Keratinocyte (primary cell): ENCODE measurements at regions not wholly inside any gene's neighbourhood (a gene's known extent, or its start where the extent isn't known, plus 50 kb on each side); places are given as distances from the start of the nearest gene placed in this dataset.

ENCODE experiments used
- EZH2 ChIP-seq: IDR thresholded peaks from one replicate; pipeline ENCODE4 v1.6.1; 2012; ENCODE audit warnings: inconsistent platforms, mild to moderate bottlenecking, low read length, moderate library complexity
- TF ChIP-seq, protein P1 (sequence below), 3 experiments: IDR thresholded peaks in 1 of 3; conservative IDR thresholded peaks in 1 of 3; optimal IDR thresholded peaks in 1 of 3; 2 replicates in 2 of 3; 3 replicates in 1 of 3; pipeline versions ENCODE3 to v1.5.1; 2011; ENCODE audit warnings: low read length in 3 of 3, mild to moderate bottlenecking in 3 of 3, moderate library complexity in 2 of 3, control low read depth in 1 of 3, inconsistent platforms in 1 of 3; ENCODE audit not compliant: insufficient read depth in 2 of 3; ENCODE audit errors: extremely low read depth in 1 of 3

DNA sequence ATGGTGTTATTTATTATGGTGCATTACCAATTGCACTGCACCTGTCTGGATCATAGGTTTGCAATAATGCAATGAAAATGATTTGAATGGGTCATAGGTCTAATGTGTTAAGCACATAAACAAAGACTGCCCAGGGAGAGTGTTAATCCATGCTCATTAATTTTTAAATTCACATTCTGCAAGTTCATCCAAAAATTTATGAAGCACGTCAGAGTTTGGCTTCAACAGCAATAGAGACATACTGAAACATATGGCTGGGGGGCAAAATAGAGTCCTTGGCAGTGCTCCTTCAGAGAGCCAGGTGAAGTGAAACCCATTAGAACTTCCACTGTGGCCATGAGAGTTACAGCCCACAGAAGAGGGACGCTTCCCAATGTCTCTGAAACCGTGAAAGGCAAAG lies 441.1 kb downstream of the POM121L12 start:
- TF ChIP-seq, protein P1, sequence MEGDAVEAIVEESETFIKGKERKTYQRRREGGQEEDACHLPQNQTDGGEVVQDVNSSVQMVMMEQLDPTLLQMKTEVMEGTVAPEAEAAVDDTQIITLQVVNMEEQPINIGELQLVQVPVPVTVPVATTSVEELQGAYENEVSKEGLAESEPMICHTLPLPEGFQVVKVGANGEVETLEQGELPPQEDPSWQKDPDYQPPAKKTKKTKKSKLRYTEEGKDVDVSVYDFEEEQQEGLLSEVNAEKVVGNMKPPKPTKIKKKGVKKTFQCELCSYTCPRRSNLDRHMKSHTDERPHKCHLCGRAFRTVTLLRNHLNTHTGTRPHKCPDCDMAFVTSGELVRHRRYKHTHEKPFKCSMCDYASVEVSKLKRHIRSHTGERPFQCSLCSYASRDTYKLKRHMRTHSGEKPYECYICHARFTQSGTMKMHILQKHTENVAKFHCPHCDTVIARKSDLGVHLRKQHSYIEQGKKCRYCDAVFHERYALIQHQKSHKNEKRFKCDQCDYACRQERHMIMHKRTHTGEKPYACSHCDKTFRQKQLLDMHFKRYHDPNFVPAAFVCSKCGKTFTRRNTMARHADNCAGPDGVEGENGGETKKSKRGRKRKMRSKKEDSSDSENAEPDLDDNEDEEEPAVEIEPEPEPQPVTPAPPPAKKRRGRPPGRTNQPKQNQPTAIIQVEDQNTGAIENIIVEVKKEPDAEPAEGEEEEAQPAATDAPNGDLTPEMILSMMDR (optimal IDR thresholded peaks at IDR 0.05 in 1 of 3, IDR thresholded peaks at IDR 0.05 in 1 of 3, conservative IDR thresholded peaks at IDR 0.05 in 1 of 3; ENCODE audit: extremely low read depth in 1 of 3, insufficient read depth in 2 of 3, low read length in 3 of 3), result no peak
- no peak for TF ChIP-seq EZH2
